ENCODE measurements at regions not wholly inside any gene's neighbourhood (a gene's known extent, or its start where the extent isn't known, plus 50 kb on each side); places are given as distances from the start of the nearest gene placed in this dataset.
A peak's percentile ranks its signal among the peaks of the same experiment; 100 is the strongest.

- DNase-seq (ENCODE audit: low read depth in 2 of 2) = no peak
These were observed 78.4 kb upstream of the MED9 start for GRCh38 chr17:17398188-17398942.

GRCh38 chr17:17398943-17399926, 77.6 kb upstream of the MED9 start:
- no peak for DNase-seq (ENCODE audit: low read depth in 2 of 2)

GRCh38 chr17:17400070-17400469, 76.7 kb upstream of the MED9 start:
- no peak for DNase-seq (ENCODE audit: low read depth in 2 of 2)

GRCh38 chr17:17400566-17401184, 76.1 kb upstream of the MED9 start:
- no peak for DNase-seq (ENCODE audit: low read depth in 2 of 2)

- DNase-seq (ENCODE audit: low read depth in 2 of 2) = no peak
These were observed 75.5 kb upstream of the MED9 start for GRCh38 chr17:17401271-17401781.

GRCh38 chr17:17402558-17402957, 74.2 kb upstream of the MED9 start:
- no peak for DNase-seq (ENCODE audit: low read depth in 2 of 2)

- DNase-seq (ENCODE audit: low read depth in 2 of 2) = no peak
These were observed 73.7 kb upstream of the MED9 start for GRCh38 chr17:17403065-17403464.

- peak; percentile 18 to 25 for DNase-seq (ENCODE audit: low read depth in 2 of 2)
These were observed 72.8 kb upstream of the MED9 start for GRCh38 chr17:17403899-17404576.

- DNase-seq (ENCODE audit: low read depth in 2 of 2) = no peak
These were observed 71.1 kb upstream of the MED9 start for GRCh38 chr17:17405673-17406072.

GRCh38 chr17:17406225-17406624, 70.6 kb upstream of the MED9 start:
- no peak for DNase-seq (ENCODE audit: low read depth in 2 of 2)

- no peak for DNase-seq (ENCODE audit: low read depth in 2 of 2)
These were observed 68.5 kb upstream of the MED9 start for GRCh38 chr17:17408236-17408794.

- no peak for DNase-seq (ENCODE audit: low read depth in 2 of 2)
These were observed 66.4 kb upstream of the MED9 start for GRCh38 chr17:17410357-17410756.

GRCh38 chr17:17411692-17412091, 65.1 kb upstream of the MED9 start:
- no peak for DNase-seq (ENCODE audit: low read depth in 2 of 2)

- no peak for DNase-seq (ENCODE audit: low read depth in 2 of 2)
These were observed 64.5 kb upstream of the MED9 start for GRCh38 chr17:17412326-17412725.

- no peak for DNase-seq (ENCODE audit: low read depth in 2 of 2)
These were observed 63.5 kb upstream of the MED9 start for GRCh38 chr17:17413215-17413792.

- no peak for DNase-seq (ENCODE audit: low read depth in 2 of 2)
These were observed 63.0 kb upstream of the MED9 start for GRCh38 chr17:17413821-17414220.

GRCh38 chr17:17414341-17414805, 62.4 kb upstream of the MED9 start:
- no peak for DNase-seq (ENCODE audit: low read depth in 2 of 2)

GRCh38 chr17:17415006-17415405, 61.8 kb upstream of the MED9 start:
- no peak for DNase-seq (ENCODE audit: low read depth in 2 of 2)

GRCh38 chr17:17416007-17416399, 60.8 kb upstream of the MED9 start:
- no peak for DNase-seq (ENCODE audit: low read depth in 2 of 2)
